CD8-positive, alpha-beta memory T cell (primary cell): ENCODE measurements at regions not wholly inside any gene's neighbourhood (a gene's known extent, or its start where the extent isn't known, plus 50 kb on each side); places are given as distances from the start of the nearest gene placed in this dataset.

Source experiments
- CTCF ChIA-PET: fragments of 350-600 bp; sonication (Branson Sonifier 250); formaldehyde crosslinking; loops from one replicate; lab custom pipeline; 2021; ENCODE audit warnings: antibody characterized with exemption; lab: Charles Lee
- POLR2A ChIA-PET: fragments of 350-600 bp; sonication (Branson Sonifier 250); formaldehyde crosslinking; loops from one replicate; lab custom pipeline; 2021; ENCODE audit warnings: antibody characterized with exemption; lab: Charles Lee
- DNase-seq, 5 donors: peaks; one replicate each; pipeline versions ENCODE4 v3.0.0 to v3.0.0-alpha.2; 2020 to 2022; ENCODE audit warnings: mixed read lengths in 1 of 5
- H3K27ac ChIP-seq: one replicate; pipeline ENCODE4 v1.7.0; 2013; ENCODE audit warnings: low read depth, mild to moderate bottlenecking, low read length, moderate library complexity
- H3K27me3 ChIP-seq: 2 replicates; pipeline ENCODE4 v1.7.0; 2013; ENCODE audit warnings: low read length, mild to moderate bottlenecking; ENCODE audit not compliant: insufficient read depth, poor library complexity, severe bottlenecking
- H3K36me3 ChIP-seq: 2 replicates; pipeline ENCODE4 v1.7.0; 2013; ENCODE audit warnings: mild to moderate bottlenecking, low read length, moderate library complexity; ENCODE audit not compliant: insufficient read depth
- H3K4me1 ChIP-seq: 2 replicates; pipeline ENCODE4 v1.7.0; 2013; ENCODE audit warnings: mild to moderate bottlenecking, low read length, moderate library complexity; ENCODE audit not compliant: insufficient read depth
- H3K4me3 ChIP-seq: 2 replicates; pipeline ENCODE4 v1.7.0; 2013; ENCODE audit warnings: mild to moderate bottlenecking, low read length
- H3K9me3 ChIP-seq: 2 replicates; pipeline ENCODE4 v1.7.0; 2013; ENCODE audit warnings: mild to moderate bottlenecking, low read length
- H3K27ac Mint-ChIP-seq, 8 donors: one replicate each; pipeline ENCODE4 v1.8.0; 2020 to 2021; ENCODE audit warnings: mixed read lengths in 8 of 8, mild to moderate bottlenecking in 6 of 8, inconsistent platforms in 3 of 8, moderate library complexity in 3 of 8
- H3K27me3 Mint-ChIP-seq, 2 donors: one replicate each; pipeline ENCODE4 v1.8.0; 2020 to 2021; ENCODE audit warnings: mixed read lengths in 2 of 2, mild to moderate bottlenecking in 1 of 2, moderate library complexity in 1 of 2
- H3K36me3 Mint-ChIP-seq, 3 donors: one replicate each; pipeline ENCODE4 v1.8.0; 2020 to 2021; ENCODE audit warnings: mixed read lengths in 3 of 3, inconsistent platforms in 1 of 3, mild to moderate bottlenecking in 1 of 3
- H3K4me1 Mint-ChIP-seq, 3 donors: one replicate each; pipeline ENCODE4 v1.8.0; 2020 to 2021; ENCODE audit warnings: mixed read lengths in 3 of 3, inconsistent platforms in 1 of 3, mild to moderate bottlenecking in 1 of 3
- H3K4me3 Mint-ChIP-seq, 7 donors: one replicate each; pipeline ENCODE4 v1.8.0; 2020 to 2021; ENCODE audit warnings: mixed read lengths in 7 of 7, mild to moderate bottlenecking in 6 of 7, moderate library complexity in 4 of 7, inconsistent platforms in 2 of 7
- H3K9me3 Mint-ChIP-seq, 5 donors: one replicate each; pipeline ENCODE4 v1.8.0; 2020 to 2022; ENCODE audit warnings: mixed read lengths in 5 of 5, mild to moderate bottlenecking in 3 of 5, moderate library complexity in 2 of 5, inconsistent platforms in 1 of 5

DNA sequence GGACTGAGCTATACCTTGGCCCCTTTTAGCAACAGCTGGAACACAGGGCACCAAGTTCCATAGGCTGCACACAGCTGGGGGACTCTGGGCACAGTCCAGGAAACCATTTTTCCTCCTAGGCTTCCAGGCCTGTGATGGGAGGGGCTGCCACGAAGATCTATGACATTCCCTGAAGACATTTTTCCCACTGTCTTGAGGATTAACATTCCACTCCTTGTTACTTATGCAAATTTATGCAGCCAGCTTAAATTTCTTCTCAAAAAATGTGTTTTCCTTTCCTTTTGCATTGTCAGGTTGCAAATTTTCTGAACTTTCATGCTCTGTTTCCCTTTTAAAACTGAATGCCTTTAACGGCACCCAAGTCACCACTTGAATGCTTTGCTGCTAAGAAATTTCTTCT, 580.1 kb upstream of the FTMT start:
- H3K4me3 Mint-ChIP-seq: no peak overlapping the region
- no peaks in the 10 kb centered on the region for H3K4me1 Mint-ChIP-seq
- no peak overlapping the region for H3K27ac ChIP-seq
- POLR2A ChIA-PET: no interaction called here
- CTCF ChIA-PET: no interaction called here
- no peaks in the 10 kb centered on the region for H3K36me3 ChIP-seq
- no peaks in the 10 kb centered on the region for H3K27me3 ChIP-seq
- peaks cover 2 to 28% (median 8%) of the 10 kb centered on the region in 5 donors for H3K9me3 Mint-ChIP-seq
- no peak overlapping the region for H3K4me3 ChIP-seq
- no peaks in the 10 kb centered on the region for H3K9me3 ChIP-seq
- no peaks in the 10 kb centered on the region for H3K27me3 Mint-ChIP-seq
- H3K27ac Mint-ChIP-seq: no peak overlapping the region
- no peak for DNase-seq
- H3K36me3 Mint-ChIP-seq: no peaks in the 10 kb centered on the region
- no peaks in the 10 kb centered on the region for H3K4me1 ChIP-seq

GRCh38 chr5:121273833-121274433, 577.7 kb upstream of the FTMT start:
- POLR2A ChIA-PET: no interaction called here
- H3K36me3 ChIP-seq: no peaks in the 10 kb centered on the region
- H3K4me1 ChIP-seq: no peaks in the 10 kb centered on the region
- no peak overlapping the region for H3K4me3 ChIP-seq
- H3K27me3 ChIP-seq: no peaks in the 10 kb centered on the region
- no peaks in the 10 kb centered on the region for H3K36me3 Mint-ChIP-seq
- H3K4me3 Mint-ChIP-seq: no peak overlapping the region
- H3K4me1 Mint-ChIP-seq: no peaks in the 10 kb centered on the region
- no peak overlapping the region for H3K27ac ChIP-seq
- peaks cover 2 to 29% (median 10%) of the 10 kb centered on the region in 5 donors for H3K9me3 Mint-ChIP-seq
- no peaks in the 10 kb centered on the region for H3K9me3 ChIP-seq
- CTCF ChIA-PET: no interaction called here
- no peak overlapping the region for H3K27ac Mint-ChIP-seq
- no peak for DNase-seq
- no peaks in the 10 kb centered on the region for H3K27me3 Mint-ChIP-seq

- CTCF ChIA-PET: no interaction called here
Observed at GRCh38 chr5:121279801-121280200, 571.9 kb upstream of the FTMT start.

GRCh38 chr5:121285801-121286521, 565.7 kb upstream of the FTMT start:
- H3K36me3 ChIP-seq: no peaks in the 10 kb centered on the region
- H3K27me3 ChIP-seq: no peaks in the 10 kb centered on the region
- no peaks in the 10 kb centered on the region for H3K36me3 Mint-ChIP-seq
- POLR2A ChIA-PET: no interaction called here
- CTCF ChIA-PET: no interaction called here
- no peak overlapping the region for H3K27ac Mint-ChIP-seq
- H3K4me3 ChIP-seq: no peak overlapping the region
- no peaks in the 10 kb centered on the region for H3K4me1 ChIP-seq
- H3K9me3 ChIP-seq: no peaks in the 10 kb centered on the region
- H3K4me3 Mint-ChIP-seq: no peak overlapping the region
- no peaks in the 10 kb centered on the region for H3K27me3 Mint-ChIP-seq
- no peak overlapping the region for H3K27ac ChIP-seq
- DNase-seq: no peak
- H3K9me3 Mint-ChIP-seq: peaks cover 7 to 31% (median 11%) of the 10 kb centered on the region in 5 donors
- no peaks in the 10 kb centered on the region for H3K4me1 Mint-ChIP-seq

More at GRCh38 chr5:121279801-121280200, 571.9 kb upstream of the FTMT start:
- no peak overlapping the region for H3K27ac ChIP-seq
- no peak for DNase-seq
- Mint-ChIP-seq H3K4me3 (no peak overlapping the region), H3K27ac (no peak overlapping the region), H3K27me3 (no peaks in the 10 kb centered on the region), H3K36me3 (no peaks in the 10 kb centered on the region), H3K9me3 (peaks cover 10 to 30% (median 10%) of the 10 kb centered on the region in 5 donors), H3K4me1 (no peaks in the 10 kb centered on the region)
- no peaks in the 10 kb centered on the region for H3K4me1 ChIP-seq
- H3K27me3 ChIP-seq: no peaks in the 10 kb centered on the region
- no peaks in the 10 kb centered on the region for H3K36me3 ChIP-seq
- H3K4me3 ChIP-seq: no peak overlapping the region
- H3K9me3 ChIP-seq: no peaks in the 10 kb centered on the region
- POLR2A ChIA-PET: no interaction called here

DNA sequence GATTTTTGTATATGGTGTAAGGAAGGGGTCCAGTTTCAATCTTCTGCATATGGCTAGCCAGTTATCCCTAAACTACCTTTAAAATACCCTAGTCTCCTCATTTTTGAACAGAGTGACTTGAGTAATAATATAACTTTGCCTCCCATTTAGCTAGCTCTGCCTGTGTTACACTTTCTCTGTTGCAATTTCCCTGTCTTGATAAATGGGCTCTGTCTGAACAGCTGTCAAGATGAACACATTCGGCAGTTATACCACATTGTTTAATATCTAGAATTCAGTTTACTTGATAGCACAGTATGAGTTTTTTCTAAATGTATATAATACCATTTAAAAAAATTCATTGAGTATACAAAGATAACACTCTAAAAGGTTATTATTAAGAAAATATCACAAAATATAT, 562.9 kb upstream of the FTMT start:
- H3K4me3 Mint-ChIP-seq: no peak overlapping the region
- no peak for DNase-seq
- peaks cover 0 to 1% of the 10 kb centered on the region in 2 donors for H3K27me3 Mint-ChIP-seq
- H3K9me3 Mint-ChIP-seq: peaks cover 4 to 37% (median 8%) of the 10 kb centered on the region in 5 donors
- Histone ChIP-seq H3K36me3 (no peaks in the 10 kb centered on the region), H3K27me3 (no peaks in the 10 kb centered on the region), H3K4me1 (no peaks in the 10 kb centered on the region), H3K9me3 (no peaks in the 10 kb centered on the region), H3K4me3 (no peak overlapping the region), H3K27ac (no peak overlapping the region)
- no peaks in the 10 kb centered on the region for H3K36me3 Mint-ChIP-seq
- no peak overlapping the region for H3K27ac Mint-ChIP-seq
- ChIA-PET POLR2A (no interaction called here), CTCF (no interaction called here)
- no peaks in the 10 kb centered on the region for H3K4me1 Mint-ChIP-seq

GRCh38 chr5:121292664-121293063, 559.0 kb upstream of the FTMT start:
- no peak overlapping the region for H3K27ac ChIP-seq
- DNase-seq: no peak
- no peaks in the 10 kb centered on the region for H3K9me3 ChIP-seq
- H3K27ac Mint-ChIP-seq: no peak overlapping the region
- H3K36me3 ChIP-seq: no peaks in the 10 kb centered on the region
- no peaks in the 10 kb centered on the region for H3K36me3 Mint-ChIP-seq
- no peaks in the 10 kb centered on the region for H3K4me1 Mint-ChIP-seq
- H3K4me3 Mint-ChIP-seq: no peak overlapping the region
- POLR2A ChIA-PET: no interaction called here
- no peaks in the 10 kb centered on the region for H3K4me1 ChIP-seq
- H3K4me3 ChIP-seq: no peak overlapping the region
- peaks cover 0 to 1% of the 10 kb centered on the region in 2 donors for H3K27me3 Mint-ChIP-seq
- peaks cover 3 to 34% (median 8%) of the 10 kb centered on the region in 5 donors for H3K9me3 Mint-ChIP-seq
- no peaks in the 10 kb centered on the region for H3K27me3 ChIP-seq
- CTCF ChIA-PET: no interaction called here

DNA sequence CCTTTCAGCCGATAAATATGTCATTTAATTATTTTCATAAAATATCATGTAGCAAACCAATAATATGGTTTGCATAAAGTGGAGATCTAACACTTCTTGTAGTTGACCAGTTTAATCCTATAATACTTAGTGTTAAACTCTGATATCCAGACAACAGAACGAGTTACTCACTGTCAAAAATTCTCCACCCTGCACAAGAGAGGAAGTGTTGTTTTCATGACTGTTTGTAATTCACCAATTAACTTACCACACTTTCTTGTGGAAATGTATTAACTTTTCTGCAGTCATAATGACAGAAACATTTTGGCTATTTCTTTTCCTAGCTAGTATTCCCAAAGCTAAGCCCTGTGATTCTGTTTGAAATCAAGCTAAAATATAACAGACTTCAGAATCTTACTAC, 555.3 kb upstream of the FTMT start:
- no peaks in the 10 kb centered on the region for H3K36me3 ChIP-seq
- H3K27me3 ChIP-seq: no peaks in the 10 kb centered on the region
- no peaks in the 10 kb centered on the region for H3K9me3 ChIP-seq
- Mint-ChIP-seq H3K27ac (no peak overlapping the region), H3K4me3 (no peak overlapping the region), H3K27me3 (peaks cover 0 to 1% of the 10 kb centered on the region in 2 donors), H3K4me1 (no peaks in the 10 kb centered on the region), H3K36me3 (no peaks in the 10 kb centered on the region), H3K9me3 (peaks cover 2 to 18% (median 5%) of the 10 kb centered on the region in 5 donors)
- H3K4me3 ChIP-seq: no peak overlapping the region
- ChIA-PET CTCF (no interaction called here), POLR2A (no interaction called here)
- no peak overlapping the region for H3K27ac ChIP-seq
- DNase-seq: no peak
- H3K4me1 ChIP-seq: no peaks in the 10 kb centered on the region

- ChIA-PET POLR2A (no interaction called here), CTCF (no interaction called here)
- peaks cover 0 to 8% (median 2%) of the 10 kb centered on the region in 5 donors for H3K9me3 Mint-ChIP-seq
- H3K4me3 Mint-ChIP-seq: no peak overlapping the region
- DNase-seq: no peak
- H3K4me1 ChIP-seq: no peaks in the 10 kb centered on the region
- H3K27me3 ChIP-seq: no peaks in the 10 kb centered on the region
- H3K9me3 ChIP-seq: no peaks in the 10 kb centered on the region
- H3K4me3 ChIP-seq: no peak overlapping the region
- no peak overlapping the region for H3K27ac ChIP-seq
- H3K36me3 Mint-ChIP-seq: no peaks in the 10 kb centered on the region
- H3K36me3 ChIP-seq: no peaks in the 10 kb centered on the region
- no peak overlapping the region for H3K27ac Mint-ChIP-seq
- no peaks in the 10 kb centered on the region for H3K27me3 Mint-ChIP-seq
- H3K4me1 Mint-ChIP-seq: no peaks in the 10 kb centered on the region
Observed at GRCh38 chr5:121299153-121299552, 552.5 kb upstream of the FTMT start.
